SK-N-SH treated with all-trans-retinoic acid at 6 μM for 48 hours (cell line): ENCODE measurements at regions not wholly inside any gene's neighbourhood (a gene's known extent, or its start where the extent isn't known, plus 50 kb on each side); places are given as distances from the start of the nearest gene placed in this dataset.

Source experiments
- ATAC-seq: fragments of 200-7000 bp; cut with Tn5 transposase; 3 replicates; pipeline ENCODE4 v1.9.1; 2020; ENCODE audit warnings: mild to moderate bottlenecking, moderate library complexity
- ARNTL ChIP-seq: fragments of 450-650 bp; formaldehyde crosslinking; IDR thresholded peaks from 2 replicates; pipeline ENCODE4 v1.5.0; 2020; ENCODE audit warnings: low read depth, mild to moderate bottlenecking, moderate library complexity, borderline replicate concordance
- BACH2 ChIP-seq: fragments of 250-450 bp; sonication (Bioruptor Pico); IDR thresholded peaks from 2 replicates; pipeline ENCODE4 v1.9.0; 2021; ENCODE audit warnings: mild to moderate bottlenecking, borderline replicate concordance
- ESRRG ChIP-seq: fragments of 250-450 bp; sonication (Bioruptor Pico); IDR thresholded peaks from 2 replicates; pipeline ENCODE4 v1.6.1; 2021; ENCODE audit warnings: mild to moderate bottlenecking
- GLIS3 ChIP-seq: fragments of 250-450 bp; sonication (Bioruptor Pico); IDR thresholded peaks from 2 replicates; pipeline ENCODE4 v1.5.0; 2020; ENCODE audit warnings: mild to moderate bottlenecking, moderate library complexity
- ISL1 ChIP-seq: fragments of 250-450 bp; sonication (Bioruptor Pico); IDR thresholded peaks from 2 replicates; pipeline ENCODE4 v2.1.2; 2022; ENCODE audit warnings: mild to moderate bottlenecking, moderate library complexity
- OSR1 ChIP-seq: fragments of 250-450 bp; sonication (Bioruptor Pico); IDR thresholded peaks from 2 replicates; pipeline ENCODE4 v1.8.0; 2022; ENCODE audit warnings: moderate library complexity, mild to moderate bottlenecking, inconsistent platforms
- PATZ1 ChIP-seq: fragments of 250-450 bp; sonication (Bioruptor Pico); IDR thresholded peaks from 2 replicates; pipeline ENCODE4 v1.8.0; 2020; ENCODE audit warnings: mild to moderate bottlenecking, moderate library complexity, borderline replicate concordance
- POU6F1 ChIP-seq: fragments of 250-450 bp; sonication (Bioruptor Pico); IDR thresholded peaks from 2 replicates; pipeline ENCODE4 v1.8.0; 2021; ENCODE audit warnings: low read depth, mild to moderate bottlenecking, moderate library complexity, borderline replicate concordance
- PPARA ChIP-seq: fragments of 250-450 bp; sonication (Bioruptor Pico); IDR thresholded peaks from 2 replicates; pipeline ENCODE4 v1.5.0; 2020; ENCODE audit warnings: mild to moderate bottlenecking, borderline replicate concordance
- RARB ChIP-seq: fragments of 250-450 bp; sonication (Bioruptor Pico); IDR thresholded peaks from 2 replicates; pipeline ENCODE4 v1.8.0; 2021; ENCODE audit warnings: mild to moderate bottlenecking, moderate library complexity
- SNAI2 ChIP-seq: fragments of 250-450 bp; sonication (Bioruptor Pico); IDR thresholded peaks from 2 replicates; pipeline ENCODE4 v1.5.0; 2020; ENCODE audit warnings: mild to moderate bottlenecking, moderate library complexity
- TCF4 ChIP-seq: fragments of 250-450 bp; sonication (Bioruptor Pico); IDR thresholded peaks from 2 replicates; pipeline ENCODE4 v1.8.0; 2021; ENCODE audit warnings: mild to moderate bottlenecking, moderate library complexity, borderline replicate concordance
- TOX ChIP-seq: fragments of 250-450 bp; sonication (Bioruptor Pico); IDR thresholded peaks from 2 replicates; pipeline ENCODE4 v1.8.0; 2021; ENCODE audit warnings: mild to moderate bottlenecking, moderate library complexity, borderline replicate concordance
- TSHZ2 ChIP-seq: fragments of 250-450 bp; sonication (Bioruptor Pico); IDR thresholded peaks from 2 replicates; pipeline ENCODE4 v1.5.0; 2020; ENCODE audit warnings: mild to moderate bottlenecking, moderate library complexity
- ZC3H10 ChIP-seq: fragments of 250-450 bp; sonication (Bioruptor Pico); IDR thresholded peaks from 2 replicates; pipeline ENCODE4 v1.5.1; 2021; ENCODE audit warnings: mild to moderate bottlenecking, moderate library complexity
- ZFP3 ChIP-seq: fragments of 250-450 bp; sonication (Bioruptor Pico); IDR thresholded peaks from 2 replicates; pipeline ENCODE4 v1.5.0; 2020; ENCODE audit warnings: mild to moderate bottlenecking, moderate library complexity
- ZFP30 ChIP-seq: fragments of 450-650 bp; formaldehyde crosslinking; IDR thresholded peaks from 2 replicates; pipeline ENCODE4 v1.5.0; 2022; ENCODE audit warnings: mild to moderate bottlenecking, moderate library complexity
- ZNF565 ChIP-seq: fragments of 450-650 bp; formaldehyde crosslinking; conservative IDR thresholded peaks from 2 replicates; pipeline ENCODE4 v1.5.0; 2020; ENCODE audit warnings: low read depth, mild to moderate bottlenecking, moderate library complexity
- ZNF70 ChIP-seq: fragments of 450-650 bp; formaldehyde crosslinking; IDR thresholded peaks from 2 replicates; pipeline ENCODE4 v1.5.0; 2020; ENCODE audit warnings: mild to moderate bottlenecking, moderate library complexity
- ZNF8 ChIP-seq: fragments of 450-650 bp; formaldehyde crosslinking; IDR thresholded peaks from 2 replicates; pipeline ENCODE4 v1.5.0; 2020; ENCODE audit warnings: mild to moderate bottlenecking, moderate library complexity
- TF ChIP-seq, protein P1 (sequence below): fragments of 250-450 bp; sonication (Bioruptor Pico); IDR thresholded peaks from 2 replicates; pipeline ENCODE4 v1.5.1; 2021; ENCODE audit warnings: mild to moderate bottlenecking, moderate library complexity

DNA sequence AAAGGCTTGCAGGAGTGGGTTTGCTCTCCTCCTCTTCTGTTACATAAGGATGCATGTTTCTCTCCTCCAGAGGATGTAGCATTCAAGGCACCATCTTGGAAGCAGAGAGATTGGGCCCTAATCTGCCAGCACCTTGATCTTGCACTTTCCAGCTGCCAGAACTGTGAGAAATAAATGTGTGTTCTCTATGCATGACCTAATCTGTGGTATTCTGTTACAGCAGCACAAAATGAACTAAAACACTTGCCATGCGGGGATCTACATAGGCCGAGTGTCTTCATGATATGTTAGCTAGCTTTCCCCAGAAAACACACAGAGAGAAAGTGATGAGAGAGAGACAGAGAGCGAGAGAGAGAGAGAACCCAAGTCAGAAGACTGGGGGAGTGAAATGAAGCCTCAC, 273.5 kb downstream of the UTP18 start:
- ATAC-seq, result no peak
- TF ChIP-seq TCF4 (no peak), BACH2 (CRISPR knock-in tag) (no peak), ARNTL (CRISPR knock-in tag) (no peak), RARB (CRISPR knock-in tag) (no peak), ZNF70 (CRISPR knock-in tag) (no peak), SNAI2 (CRISPR knock-in tag) (no peak), OSR1 (no peak), ZNF8 (no peak), POU6F1 (no peak), PATZ1 (CRISPR knock-in tag) (no peak)
- TF ChIP-seq, protein P1, sequence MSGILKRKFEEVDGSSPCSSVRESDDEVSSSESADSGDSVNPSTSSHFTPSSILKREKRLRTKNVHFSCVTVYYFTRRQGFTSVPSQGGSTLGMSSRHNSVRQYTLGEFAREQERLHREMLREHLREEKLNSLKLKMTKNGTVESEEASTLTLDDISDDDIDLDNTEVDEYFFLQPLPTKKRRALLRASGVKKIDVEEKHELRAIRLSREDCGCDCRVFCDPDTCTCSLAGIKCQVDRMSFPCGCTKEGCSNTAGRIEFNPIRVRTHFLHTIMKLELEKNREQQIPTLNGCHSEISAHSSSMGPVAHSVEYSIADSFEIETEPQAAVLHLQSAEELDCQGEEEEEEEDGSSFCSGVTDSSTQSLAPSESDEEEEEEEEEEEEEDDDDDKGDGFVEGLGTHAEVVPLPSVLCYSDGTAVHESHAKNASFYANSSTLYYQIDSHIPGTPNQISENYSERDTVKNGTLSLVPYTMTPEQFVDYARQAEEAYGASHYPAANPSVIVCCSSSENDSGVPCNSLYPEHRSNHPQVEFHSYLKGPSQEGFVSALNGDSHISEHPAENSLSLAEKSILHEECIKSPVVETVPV (CRISPR knock-in tag), result no peak

DNA sequence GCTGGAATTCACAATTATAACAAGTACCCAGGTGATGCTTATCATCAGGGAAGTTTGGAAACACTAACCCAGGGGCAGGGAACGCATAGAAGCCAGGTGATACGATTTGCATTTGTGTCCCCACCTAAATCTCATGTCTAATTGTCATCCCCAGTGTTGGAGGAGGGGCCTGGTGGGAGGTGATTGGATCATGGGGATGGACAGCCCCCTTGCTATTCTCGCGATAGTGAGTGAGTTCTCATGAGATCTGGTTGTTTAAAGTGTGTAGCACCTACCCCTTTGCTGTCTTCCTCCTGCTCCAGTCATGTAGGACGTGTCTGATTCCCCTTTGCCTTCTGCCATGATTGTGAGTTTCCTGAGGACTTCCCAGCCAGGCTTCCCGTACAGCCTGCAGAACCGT, 276.3 kb downstream of the UTP18 start:
- TF ChIP-seq TSHZ2 (CRISPR knock-in tag), result no peak
- no peak for TF ChIP-seq OSR1
- TF ChIP-seq ZNF565, result no peak
- ATAC-seq, result no peak

GRCh38 chr17:51537996-51538550, 277.7 kb downstream of the UTP18 start:
- TF ChIP-seq, protein P1 (CRISPR knock-in tag), result no peak
- TF ChIP-seq ZNF70 (CRISPR knock-in tag) (no peak), OSR1 (no peak), GLIS3 (no peak), TSHZ2 (CRISPR knock-in tag) (no peak), POU6F1 (no peak), RARB (CRISPR knock-in tag) (no peak), PATZ1 (CRISPR knock-in tag) (no peak), SNAI2 (CRISPR knock-in tag) (no peak), ESRRG (CRISPR knock-in tag) (no peak), TOX (CRISPR knock-in tag) (no peak), ZFP30 (CRISPR knock-in tag) (no peak), ISL1 (CRISPR knock-in tag) (no peak), ARNTL (CRISPR knock-in tag) (no peak), BACH2 (CRISPR knock-in tag) (no peak), PPARA (no peak), ZNF565 (no peak), ZFP3 (no peak), ZC3H10 (CRISPR knock-in tag) (no peak)
- no peak for ATAC-seq
